ENCODE measurements at regions not wholly inside any gene's neighbourhood (a gene's known extent, or its start where the extent isn't known, plus 50 kb on each side); places are given as distances from the start of the nearest gene placed in this dataset.

- no peak for TF ChIP-seq CTCF (IDR thresholded peaks at IDR 0.05; ENCODE audit: control insufficient read depth, extremely low read depth, insufficient read depth)
- H3K4me3 ChIP-seq (ENCODE audit: low read depth, low read length): no peak overlapping the region
- no peak for DNase-seq (ENCODE audit: low read depth)
Observed at GRCh38 chr9:71403106-71403505, 281.7 kb upstream of the TRPM3 start.

- no peak for TF ChIP-seq CTCF (IDR thresholded peaks at IDR 0.05; ENCODE audit: control insufficient read depth, extremely low read depth, insufficient read depth)
- no peak for DNase-seq (ENCODE audit: low read depth)
- no peak overlapping the region for H3K4me3 ChIP-seq (ENCODE audit: low read depth, low read length)
Observed at GRCh38 chr9:71393005-71393404, 271.6 kb upstream of the TRPM3 start.

GRCh38 chr9:71384343-71384742 lies 262.9 kb upstream of the TRPM3 start:
- no peak for DNase-seq (ENCODE audit: low read depth)
- no peak for TF ChIP-seq CTCF (IDR thresholded peaks at IDR 0.05; ENCODE audit: control insufficient read depth, extremely low read depth, insufficient read depth)
- H3K4me3 ChIP-seq (ENCODE audit: low read depth, low read length): no peak overlapping the region

- DNase-seq (ENCODE audit: low read depth): no peak
- H3K4me3 ChIP-seq (ENCODE audit: low read depth, low read length): no peak overlapping the region
- TF ChIP-seq CTCF (IDR thresholded peaks at IDR 0.05; ENCODE audit: control insufficient read depth, extremely low read depth, insufficient read depth): no peak
Observed at GRCh38 chr9:71383308-71383940, 262.0 kb upstream of the TRPM3 start.

GRCh38 chr9:71368157-71368556 lies 246.7 kb upstream of the TRPM3 start:
- no peak for TF ChIP-seq CTCF (IDR thresholded peaks at IDR 0.05; ENCODE audit: control insufficient read depth, extremely low read depth, insufficient read depth)
- no peak for DNase-seq (ENCODE audit: low read depth)
- H3K4me3 ChIP-seq (ENCODE audit: low read depth, low read length): no peak overlapping the region

- no peak overlapping the region for H3K4me3 ChIP-seq (ENCODE audit: low read depth, low read length)
- no peak for DNase-seq (ENCODE audit: low read depth)
- TF ChIP-seq CTCF (IDR thresholded peaks at IDR 0.05; ENCODE audit: control insufficient read depth, extremely low read depth, insufficient read depth): no peak
Observed at GRCh38 chr9:71364186-71364955, 242.9 kb upstream of the TRPM3 start.
